ENCODE measurements at regions not wholly inside any gene's neighbourhood (a gene's known extent, or its start where the extent isn't known, plus 50 kb on each side); places are given as distances from the start of the nearest gene placed in this dataset.
A peak's percentile ranks its signal among the peaks of the same experiment; 100 is the strongest.
"Not testable (repeated sequence)": the region's sequence is repeated elsewhere in the genome, so short reads cannot be mapped to it uniquely, and the experiment has no call there.

DNA sequence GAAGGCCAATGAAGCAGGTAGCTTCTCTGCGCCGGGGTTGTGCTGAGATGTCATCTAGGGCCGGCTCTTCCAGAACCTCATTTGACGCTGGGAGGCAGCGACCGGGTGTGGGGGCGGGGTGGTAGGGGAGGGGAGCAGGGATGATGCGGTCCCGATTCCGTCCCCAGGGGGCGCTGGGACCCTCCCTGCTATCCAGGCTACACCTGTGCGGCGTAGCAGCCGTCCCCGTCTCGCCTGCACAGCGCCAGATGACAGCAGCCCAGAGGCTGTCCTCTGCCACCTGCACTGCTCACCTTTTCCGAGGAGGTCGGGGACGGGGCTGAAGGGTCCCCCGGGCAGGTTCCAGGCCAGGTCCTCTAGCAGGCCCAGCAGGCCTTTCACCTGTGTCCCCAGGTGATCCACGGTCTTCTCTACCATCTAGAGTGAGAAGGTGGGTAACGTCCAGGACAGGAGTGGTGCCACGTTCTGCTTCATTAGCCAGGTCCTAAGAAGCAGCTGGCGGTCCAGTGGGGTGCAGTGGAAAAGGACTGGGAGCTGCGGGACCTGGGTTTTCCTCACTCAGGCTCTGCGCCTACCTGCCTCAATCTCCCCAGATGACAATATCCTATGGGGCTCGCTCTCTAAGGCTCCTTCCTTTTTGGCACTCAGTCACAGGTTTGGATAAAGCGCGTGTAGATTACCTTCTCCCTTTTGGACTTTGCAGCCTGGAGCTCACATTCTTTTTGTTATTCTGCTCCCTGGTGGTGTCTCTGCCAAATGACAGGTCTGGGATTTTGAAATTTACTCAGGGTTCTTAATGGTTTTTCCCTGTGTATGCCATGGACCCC lies 56.0 kb upstream of the RAB6C start:
- in situ Hi-C loops (cut with HindIII; ENCODE audit: low sequenced_read_pairs), result no loop called here
- DNase-seq (ENCODE audit: low read depth, low spot score), result peak; percentile 43
- H3K4me3 ChIP-seq (ENCODE audit: low read depth, low read length), result no peak overlapping the region
- TF ChIP-seq, protein P1, sequence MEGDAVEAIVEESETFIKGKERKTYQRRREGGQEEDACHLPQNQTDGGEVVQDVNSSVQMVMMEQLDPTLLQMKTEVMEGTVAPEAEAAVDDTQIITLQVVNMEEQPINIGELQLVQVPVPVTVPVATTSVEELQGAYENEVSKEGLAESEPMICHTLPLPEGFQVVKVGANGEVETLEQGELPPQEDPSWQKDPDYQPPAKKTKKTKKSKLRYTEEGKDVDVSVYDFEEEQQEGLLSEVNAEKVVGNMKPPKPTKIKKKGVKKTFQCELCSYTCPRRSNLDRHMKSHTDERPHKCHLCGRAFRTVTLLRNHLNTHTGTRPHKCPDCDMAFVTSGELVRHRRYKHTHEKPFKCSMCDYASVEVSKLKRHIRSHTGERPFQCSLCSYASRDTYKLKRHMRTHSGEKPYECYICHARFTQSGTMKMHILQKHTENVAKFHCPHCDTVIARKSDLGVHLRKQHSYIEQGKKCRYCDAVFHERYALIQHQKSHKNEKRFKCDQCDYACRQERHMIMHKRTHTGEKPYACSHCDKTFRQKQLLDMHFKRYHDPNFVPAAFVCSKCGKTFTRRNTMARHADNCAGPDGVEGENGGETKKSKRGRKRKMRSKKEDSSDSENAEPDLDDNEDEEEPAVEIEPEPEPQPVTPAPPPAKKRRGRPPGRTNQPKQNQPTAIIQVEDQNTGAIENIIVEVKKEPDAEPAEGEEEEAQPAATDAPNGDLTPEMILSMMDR (IDR thresholded peaks at IDR 0.05; ENCODE audit: low read depth, low read length), result peak; percentile 56

DNA sequence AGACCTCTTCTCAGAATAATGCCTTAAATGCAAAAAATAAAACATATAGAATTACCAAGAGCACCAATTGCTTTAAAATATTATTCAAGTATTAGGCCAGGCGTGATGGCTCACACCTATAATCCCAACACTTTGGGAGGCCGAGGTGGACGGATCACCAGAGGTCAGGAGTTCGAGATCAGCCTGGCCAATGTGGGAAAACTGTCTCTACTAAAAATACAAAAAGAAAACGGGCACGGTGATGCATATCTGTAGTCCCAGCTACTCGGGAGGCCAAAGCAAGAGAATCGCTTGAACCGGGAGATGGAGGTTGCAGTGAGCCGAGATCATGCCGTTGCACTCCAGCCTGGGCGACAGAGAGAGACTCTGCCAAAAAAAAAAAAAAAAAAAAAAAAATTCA lies 55.4 kb upstream of the RAB6C start:
- H3K4me3 ChIP-seq (ENCODE audit: low read depth, low read length); in situ Hi-C loops (cut with HindIII; ENCODE audit: low sequenced_read_pairs): not testable (repeated sequence)

DNA sequence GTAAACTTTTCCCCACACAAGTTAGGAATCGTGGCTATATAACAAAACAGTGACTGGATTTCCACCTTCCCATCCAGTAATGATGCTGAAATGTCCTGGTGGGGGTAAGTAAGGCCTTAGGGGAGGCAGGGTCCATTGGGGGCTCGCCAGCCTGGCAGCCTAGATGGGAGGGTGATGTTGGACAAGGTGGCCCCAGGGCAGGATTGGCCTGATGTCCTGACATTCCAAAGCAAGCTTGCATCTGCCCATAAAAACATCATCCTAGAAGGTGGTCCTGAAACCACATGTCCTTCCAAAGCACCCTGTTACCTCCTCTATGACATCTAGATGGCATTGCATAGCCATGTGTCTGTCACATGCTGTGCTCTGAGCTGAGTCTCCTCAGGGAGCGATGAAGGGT lies 54.1 kb upstream of the RAB6C start:
- in situ Hi-C loops (cut with HindIII; ENCODE audit: low sequenced_read_pairs), result no loop called here
- DNase-seq (ENCODE audit: low read depth, low spot score), result no peak
- TF ChIP-seq, protein P1 (IDR thresholded peaks at IDR 0.05; ENCODE audit: low read depth, low read length), result no peak
- no peak overlapping the region for H3K4me3 ChIP-seq (ENCODE audit: low read depth, low read length)

More for the DNA sequence above, 55.4 kb upstream of the RAB6C start:
- DNase-seq (ENCODE audit: low read depth, low spot score), result not testable (repeated sequence)

DNA sequence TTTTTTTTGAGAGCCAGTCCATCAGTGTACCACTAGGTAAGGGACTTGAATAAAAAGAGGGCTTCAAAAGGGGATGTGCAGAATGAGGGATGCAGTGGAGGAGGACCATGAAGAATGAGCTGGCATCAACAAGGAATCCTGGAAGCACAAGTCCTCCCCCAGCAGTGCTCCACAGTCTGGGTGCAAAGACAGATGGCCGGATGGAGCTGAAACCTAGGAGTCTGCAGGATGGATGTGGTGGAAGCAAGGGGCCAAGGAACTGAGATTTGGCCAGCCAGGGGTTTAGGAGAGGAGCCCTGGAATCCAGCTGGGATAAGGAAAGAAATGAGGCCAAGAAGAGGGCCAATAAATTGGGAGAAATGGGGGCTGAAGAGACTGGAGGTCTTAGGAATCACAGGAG lies 51.8 kb upstream of the RAB6C start:
- TF ChIP-seq, protein P1 (IDR thresholded peaks at IDR 0.05; ENCODE audit: low read depth, low read length), result no peak
- DNase-seq (ENCODE audit: low read depth, low spot score), result no peak
- H3K4me3 ChIP-seq (ENCODE audit: low read depth, low read length), result no peak overlapping the region
- in situ Hi-C loops (cut with HindIII; ENCODE audit: low sequenced_read_pairs), result no loop called here

DNA sequence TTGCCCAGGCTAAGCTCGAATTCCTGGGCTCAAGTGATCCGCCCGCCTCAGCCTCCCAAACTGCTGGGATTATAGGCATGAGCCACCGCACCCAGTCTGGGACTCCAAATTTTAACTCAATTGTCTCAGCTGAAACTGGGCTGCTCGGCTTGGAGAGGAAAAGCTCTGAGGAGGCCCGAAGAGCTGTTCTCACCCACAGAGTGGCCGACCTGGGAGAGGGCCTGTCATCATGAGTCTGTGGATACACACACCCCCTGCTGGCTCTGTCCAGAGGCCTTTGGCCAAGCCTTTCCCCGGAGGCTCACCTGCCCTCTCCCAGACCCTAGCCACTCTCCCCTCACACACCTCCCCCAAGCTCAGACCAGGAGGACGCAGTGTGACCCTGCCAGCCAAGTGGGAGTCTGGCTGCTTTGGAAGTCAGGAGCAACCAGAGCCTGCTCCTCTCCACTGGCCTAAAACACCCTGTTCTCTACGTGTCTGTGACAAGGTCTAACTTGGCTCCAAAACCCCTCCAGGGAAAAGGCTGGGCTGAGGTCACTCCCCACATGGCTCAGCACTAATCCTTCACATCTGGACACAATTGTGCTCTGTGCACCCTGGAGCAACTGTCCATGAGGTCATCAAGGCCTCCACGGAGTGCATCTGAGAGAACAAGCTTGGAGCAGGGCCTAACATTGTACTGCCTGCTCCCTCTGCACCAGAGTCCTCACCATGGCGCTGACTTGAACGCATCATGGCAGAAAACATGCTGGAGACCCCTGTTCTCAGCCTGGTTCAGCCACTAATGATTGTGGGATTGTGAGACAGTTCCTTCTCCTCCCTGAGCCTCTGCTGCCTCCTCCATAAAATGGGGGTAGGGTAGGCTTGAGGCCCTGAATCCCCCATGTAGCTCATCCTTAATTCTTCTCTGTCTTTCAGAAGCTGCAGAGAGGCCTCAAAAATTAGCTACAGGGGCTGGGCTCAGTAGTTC lies 49.9 kb upstream of the RAB6C start:
- no peak overlapping the region for H3K4me3 ChIP-seq (ENCODE audit: low read depth, low read length)
- in situ Hi-C loops (cut with HindIII; ENCODE audit: low sequenced_read_pairs), result no loop called here
- TF ChIP-seq, protein P1 (IDR thresholded peaks at IDR 0.05; ENCODE audit: low read depth, low read length), result no peak
- DNase-seq (ENCODE audit: low read depth, low spot score), result no peak
